ENCODE measurements at regions not wholly inside any gene's neighbourhood (a gene's known extent, or its start where the extent isn't known, plus 50 kb on each side); places are given as distances from the start of the nearest gene placed in this dataset.

DNA sequence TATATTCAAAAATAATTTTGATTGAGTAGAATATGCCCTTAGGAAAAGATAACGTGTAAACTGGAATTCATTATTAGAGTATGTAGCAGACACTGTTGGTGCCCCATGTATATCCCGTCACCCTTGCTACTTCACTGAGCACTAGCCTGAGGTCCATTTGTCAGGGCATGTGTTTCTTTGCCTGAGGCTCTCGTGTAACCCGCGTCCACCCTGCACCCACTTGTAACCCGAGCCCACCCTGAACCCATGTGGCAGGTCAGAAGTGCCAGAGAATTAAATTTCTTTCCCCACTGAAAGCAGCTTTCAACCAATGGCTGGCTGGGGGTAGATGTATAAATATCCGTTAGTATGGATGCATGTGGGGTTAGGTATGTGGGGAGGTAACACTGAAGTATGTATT is 474.2 kb upstream of the ZNF385D start:
- DNase-seq (ENCODE audit: low spot score): no peak

DNA sequence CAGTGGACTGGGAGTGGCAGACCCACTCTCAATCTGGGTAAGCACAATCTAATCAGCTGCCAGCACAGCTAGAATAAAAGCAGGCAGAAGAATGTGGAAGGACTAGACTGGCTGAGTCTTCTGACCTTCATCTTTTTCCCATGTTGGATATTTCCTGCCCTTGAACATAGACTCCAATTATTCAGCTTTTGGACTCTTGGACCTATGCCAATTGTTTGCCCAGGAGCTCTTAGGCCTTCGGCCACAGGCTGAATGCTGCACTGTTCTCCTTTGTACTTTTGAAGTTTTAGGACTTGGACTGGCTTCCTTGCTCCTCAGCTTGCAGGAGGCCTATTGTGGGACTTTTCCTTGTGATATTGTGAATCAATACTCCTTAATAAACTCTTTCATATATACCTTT is 477.7 kb upstream of the ZNF385D start:
- no peak for DNase-seq (ENCODE audit: low spot score)

DNA sequence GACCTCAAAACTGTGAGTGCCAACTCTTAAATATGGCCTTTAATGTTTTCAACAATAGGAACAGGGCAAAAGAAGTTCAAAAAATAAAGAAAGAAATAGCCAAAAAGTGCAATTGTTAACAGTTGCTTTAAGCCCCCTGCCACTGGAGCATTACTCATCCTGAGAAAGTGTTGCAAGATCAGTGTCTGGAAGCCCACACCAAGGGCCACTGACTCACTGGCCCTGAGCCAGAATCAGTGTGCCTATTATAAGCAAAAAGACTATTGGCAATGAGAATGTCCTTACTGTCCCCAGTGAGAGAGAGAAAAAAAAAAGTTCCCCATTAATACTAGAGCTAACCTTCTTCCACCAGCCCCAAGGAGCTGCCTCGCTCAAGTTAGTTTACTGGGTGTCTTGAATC is 480.1 kb upstream of the ZNF385D start:
- DNase-seq (ENCODE audit: low spot score): no peak

DNA sequence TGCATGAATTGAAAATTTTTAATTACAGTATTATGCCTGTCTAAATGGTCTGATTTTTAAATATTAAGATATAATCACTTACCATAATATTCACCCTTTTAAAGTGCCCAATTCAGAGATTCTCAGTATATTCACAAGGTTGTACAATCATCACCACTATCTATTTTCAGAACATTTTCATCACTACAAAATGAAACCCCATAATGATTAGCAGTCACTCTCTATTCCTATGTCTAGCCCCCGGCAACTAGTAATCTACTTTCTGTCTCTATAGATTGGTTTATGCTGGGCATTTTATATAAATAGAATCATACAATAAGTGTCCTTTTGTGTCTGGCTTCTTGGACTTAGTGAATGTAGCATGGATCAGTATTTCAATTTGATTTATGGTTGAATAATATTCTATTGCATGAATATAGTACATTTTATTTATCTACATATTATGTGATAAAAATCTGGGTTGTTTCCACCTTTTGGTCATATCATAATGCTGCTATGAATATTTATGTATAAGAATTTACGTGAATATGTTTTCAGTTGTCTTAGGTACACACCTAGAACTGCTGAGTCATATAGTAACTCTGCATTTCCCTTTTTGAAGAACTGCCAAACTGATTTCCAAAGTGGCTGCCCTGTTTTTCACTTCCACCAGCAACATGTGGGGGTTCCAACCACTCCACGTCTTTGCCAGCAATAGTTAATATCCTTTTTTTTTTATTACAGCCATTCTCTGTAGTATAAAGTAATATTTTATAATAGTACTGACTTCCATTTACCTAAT is 485.7 kb upstream of the ZNF385D start:
- DNase-seq (ENCODE audit: low spot score): no peak

DNA sequence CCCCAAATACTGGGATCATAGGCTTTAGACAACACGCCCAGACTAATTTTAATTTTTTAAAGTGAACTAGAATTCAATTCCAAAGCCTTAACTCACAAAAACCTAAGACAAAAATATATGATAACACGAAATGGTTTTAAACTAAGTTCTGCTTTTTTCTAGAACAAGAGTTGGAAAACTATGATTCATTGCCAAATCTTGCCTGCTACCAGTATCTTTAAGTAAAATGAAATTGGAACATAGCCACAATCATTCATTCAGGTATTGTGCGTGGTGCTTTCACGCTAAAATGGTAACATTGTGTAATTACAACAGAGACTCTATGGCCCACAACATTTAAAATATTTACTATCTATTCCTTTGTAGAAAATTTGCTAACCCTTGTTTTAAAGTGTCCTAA is 488.0 kb upstream of the ZNF385D start:
- no peak for DNase-seq (ENCODE audit: low spot score)

DNA sequence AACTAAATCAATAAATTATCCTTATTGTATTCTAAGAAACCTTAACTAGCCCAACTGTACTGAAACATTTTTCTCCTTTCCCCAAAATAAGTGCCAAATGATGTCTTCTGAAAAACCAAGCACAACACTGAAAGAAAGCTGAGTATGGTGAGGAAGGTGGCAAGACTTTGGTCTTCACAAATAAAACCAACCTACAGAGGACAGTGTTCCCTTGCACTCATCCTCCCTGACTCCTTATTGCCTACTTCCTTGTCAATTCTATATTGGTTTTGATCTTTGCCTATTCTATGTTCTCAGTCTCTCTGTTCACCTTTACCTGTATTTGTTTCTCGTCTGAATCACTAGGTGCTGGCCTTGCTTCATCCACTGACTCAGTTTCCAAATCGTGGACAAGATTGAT is 490.1 kb upstream of the ZNF385D start:
- no peak for DNase-seq (ENCODE audit: low spot score)

DNA sequence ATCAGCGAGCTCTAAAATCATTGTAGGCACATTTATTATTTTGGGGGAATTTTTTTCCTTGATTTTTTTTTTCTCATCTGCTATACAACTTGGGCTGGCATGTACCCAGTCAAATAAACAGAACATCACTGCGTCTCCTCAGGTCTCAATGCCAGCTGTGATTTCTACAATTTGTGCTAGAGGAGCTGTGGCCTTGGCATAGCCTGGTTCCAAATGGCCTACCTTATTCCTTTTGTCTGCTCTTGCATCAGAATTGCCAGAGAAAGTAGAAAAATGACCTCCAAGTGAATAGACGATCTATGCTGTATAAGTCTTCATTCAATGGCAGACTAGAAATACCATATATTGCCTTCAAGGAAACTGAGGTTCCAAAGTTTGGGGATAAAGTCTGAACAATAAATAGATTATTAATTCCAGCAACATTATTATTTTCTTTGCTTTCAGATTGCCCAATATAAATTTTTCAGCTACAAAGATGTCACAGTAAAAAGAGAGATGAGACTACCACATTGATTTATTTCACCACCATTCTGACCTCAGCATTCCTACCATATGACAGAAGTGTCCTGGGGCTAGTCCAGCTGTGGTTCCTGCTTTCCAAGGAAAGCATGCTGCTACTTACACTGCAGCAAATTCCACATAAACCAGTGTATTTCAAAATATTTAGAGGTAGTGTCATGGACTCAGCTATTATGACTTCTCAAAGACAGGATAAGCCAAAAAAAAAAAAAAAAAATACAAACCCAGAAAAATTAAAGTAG is 493.9 kb upstream of the ZNF385D start:
- DNase-seq (ENCODE audit: low spot score): peak; percentile 74

DNA sequence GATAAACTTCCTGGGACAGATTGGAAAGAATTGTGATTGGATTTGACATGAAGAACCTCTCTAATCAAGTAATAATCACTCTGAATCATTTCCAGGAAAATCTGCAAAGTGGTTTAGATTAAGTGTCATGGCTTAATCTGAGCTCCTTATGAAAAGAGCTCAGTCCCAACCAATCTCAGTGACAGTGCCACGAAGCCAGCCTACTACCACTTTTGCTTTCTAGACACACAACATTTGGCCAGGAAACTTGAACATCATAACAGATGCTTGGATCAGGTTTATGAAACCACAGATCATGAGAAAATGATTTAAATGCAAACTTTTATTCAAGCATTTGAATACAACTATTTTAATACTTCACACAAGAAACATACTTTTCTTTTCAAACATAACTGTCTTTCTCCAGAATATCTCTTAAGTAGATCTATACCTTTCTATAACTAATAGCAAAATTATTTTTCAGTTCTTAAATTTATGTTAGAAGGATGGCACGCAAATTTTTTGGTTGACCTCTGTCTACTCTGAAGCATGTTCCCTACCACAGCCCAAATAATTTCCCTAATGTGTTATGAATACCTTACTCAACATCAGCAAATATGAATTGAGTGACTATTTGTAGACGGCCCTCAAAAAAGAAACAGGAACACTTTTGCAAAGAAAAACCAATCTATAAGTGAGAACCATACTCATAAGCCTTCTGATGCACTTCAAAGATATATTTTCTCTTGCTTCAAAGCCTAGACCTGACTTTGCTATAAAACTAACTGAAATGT is 495.0 kb upstream of the ZNF385D start:
- no peak for DNase-seq (ENCODE audit: low spot score)

DNA sequence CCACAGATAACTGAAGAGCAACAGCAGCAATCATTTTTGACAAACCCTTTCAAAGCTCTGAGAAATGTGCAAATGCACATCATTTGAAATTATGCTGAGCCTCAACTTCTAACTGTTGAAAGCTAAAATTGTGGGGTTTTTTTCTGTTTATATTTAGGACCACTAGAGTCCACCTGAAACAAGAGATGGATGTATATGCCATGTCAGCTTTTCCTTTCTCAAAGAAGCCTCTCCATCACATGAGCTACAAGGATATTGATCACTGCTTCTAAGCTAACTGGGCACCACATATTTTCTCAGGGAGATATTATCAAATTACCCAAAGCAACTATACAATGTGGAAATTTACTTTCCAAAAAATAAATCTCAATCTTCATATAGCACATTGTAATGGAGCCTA is 498.6 kb upstream of the ZNF385D start:
- no peak for DNase-seq (ENCODE audit: low spot score)

DNA sequence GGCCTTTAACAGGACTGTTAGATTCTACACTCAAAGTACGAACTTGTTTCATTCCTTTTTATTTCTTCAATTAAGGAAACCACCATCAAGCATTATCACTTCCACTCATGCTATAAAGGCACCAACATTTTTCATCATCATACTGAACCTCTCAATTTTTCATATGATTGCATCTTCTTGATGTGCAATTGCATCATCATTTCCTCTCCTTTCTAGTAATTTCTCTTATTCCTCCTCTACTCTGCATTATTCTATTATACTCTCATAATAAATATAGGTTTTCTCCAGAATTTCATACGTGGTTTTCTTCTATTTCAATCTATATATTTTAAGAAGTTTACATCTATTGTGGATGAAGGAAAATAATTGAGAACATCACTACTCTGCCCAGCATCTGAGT is 506.2 kb upstream of the ZNF385D start:
- DNase-seq (ENCODE audit: low spot score): no peak

DNA sequence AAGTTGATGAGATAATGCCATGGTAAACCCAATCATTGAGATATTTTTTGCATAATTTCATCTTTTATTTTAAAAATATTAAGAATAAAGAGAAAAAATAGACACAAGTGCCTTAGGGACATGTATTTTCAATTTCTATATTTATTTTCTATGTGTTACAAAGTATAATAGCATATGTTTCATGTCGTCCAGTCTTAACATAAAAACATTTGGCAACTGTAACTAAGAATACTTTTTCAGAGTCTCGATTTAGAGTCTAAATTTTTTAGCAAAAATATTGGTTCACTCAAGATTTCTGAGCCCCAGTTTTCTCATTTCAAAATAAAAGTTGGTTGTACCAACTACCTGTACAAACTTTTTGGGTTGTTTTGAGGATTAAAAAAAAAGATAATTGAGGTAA is 511.4 kb upstream of the ZNF385D start:
- no peak for DNase-seq (ENCODE audit: low spot score)

DNA sequence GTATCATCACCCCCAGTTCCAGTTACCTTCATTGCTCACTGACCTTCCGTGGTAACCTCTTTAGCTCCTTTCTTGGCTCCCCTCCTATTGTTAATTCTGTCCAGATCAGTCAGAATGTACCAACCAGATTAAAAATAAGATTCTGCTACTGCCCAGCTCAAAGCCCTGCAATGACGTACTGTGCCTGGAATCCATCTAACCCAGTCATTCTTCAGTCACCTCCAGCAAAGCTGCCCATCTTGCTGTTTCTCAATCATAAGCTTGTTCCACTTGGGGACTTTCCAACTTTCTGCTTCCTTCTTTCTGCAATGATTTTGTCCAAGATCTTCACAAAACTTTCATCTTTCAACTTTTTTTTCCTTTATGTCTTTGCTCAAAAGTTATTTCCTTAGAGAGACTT is 512.0 kb upstream of the ZNF385D start:
- peak; percentile 65 for DNase-seq (ENCODE audit: low spot score)

DNA sequence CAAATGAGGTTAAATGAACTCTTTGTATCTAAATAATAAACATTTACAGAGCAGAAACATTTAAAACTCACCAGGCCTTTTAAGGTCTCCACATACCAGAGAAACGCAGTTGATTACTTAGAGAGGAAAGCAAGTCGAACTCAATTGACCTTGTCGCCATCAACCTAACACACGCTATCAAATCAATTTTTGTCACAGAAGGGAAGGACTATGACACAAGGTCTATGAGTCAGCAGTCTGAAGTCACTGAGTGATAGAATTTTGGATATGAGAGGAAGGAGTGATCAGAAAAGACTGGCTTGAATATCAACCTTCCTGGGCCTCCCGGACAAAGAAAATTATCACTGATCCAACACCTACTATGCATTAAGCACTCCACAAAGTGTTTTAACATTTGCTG is 514.4 kb upstream of the ZNF385D start:
- no peak for DNase-seq (ENCODE audit: low spot score)

DNA sequence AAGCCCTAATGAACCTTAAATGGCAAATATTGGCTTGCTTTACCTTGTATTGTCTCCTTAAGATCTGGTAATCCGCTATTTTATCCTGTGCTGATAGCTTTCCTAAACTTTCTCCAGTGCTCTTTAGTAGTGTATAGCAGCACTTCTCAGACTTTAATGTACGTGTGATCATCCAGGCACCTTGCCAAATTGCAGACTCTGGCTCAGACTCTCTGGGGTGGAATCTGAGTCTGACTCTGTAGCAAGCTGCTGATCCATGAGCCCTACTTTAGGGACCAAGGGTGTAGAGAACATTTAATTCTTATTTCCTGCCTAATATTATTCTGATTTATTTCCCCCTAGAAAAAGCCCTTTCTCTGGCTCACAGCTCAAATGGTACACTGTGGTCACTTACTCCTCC is 518.8 kb upstream of the ZNF385D start:
- DNase-seq (ENCODE audit: low spot score): peak; percentile 1

DNA sequence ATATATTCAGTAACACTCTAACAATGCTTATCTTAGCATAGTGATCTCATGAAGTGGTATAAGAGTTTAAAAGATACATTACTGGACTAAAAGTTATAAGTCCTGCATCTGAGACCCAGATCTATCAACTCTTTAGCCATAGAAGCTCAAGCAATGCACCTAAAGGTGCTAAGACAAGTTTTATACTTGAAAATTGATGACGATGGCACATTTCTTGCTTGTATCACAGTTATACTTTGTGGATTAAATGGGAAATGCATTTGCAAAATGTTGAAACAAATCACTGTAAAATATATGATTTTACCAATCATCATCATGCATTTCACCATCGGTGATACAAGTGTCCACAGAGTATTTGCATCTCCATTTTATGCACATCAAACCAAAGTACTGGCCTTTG is 525.3 kb upstream of the ZNF385D start:
- no peak for DNase-seq (ENCODE audit: low spot score)

DNA sequence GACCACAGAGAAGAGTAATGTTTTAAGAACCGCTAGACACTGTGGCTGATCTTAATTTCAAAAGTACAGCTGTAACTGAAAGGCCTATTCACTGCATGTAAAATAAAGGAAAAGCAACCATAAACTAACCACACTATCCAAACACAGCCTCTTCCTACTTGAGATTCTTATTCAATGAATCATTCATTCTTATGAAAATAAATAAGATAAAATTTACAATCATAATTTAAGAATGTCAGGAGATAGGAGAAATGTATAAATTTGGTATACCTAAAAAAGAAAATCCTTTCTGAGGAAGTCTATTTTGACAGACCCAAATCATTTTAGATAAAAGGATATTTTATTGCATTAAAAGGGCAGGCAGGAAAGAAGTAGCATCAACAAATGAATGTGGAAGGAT is 533.5 kb upstream of the ZNF385D start:
- peak; percentile 11 for DNase-seq (ENCODE audit: low spot score)

DNA sequence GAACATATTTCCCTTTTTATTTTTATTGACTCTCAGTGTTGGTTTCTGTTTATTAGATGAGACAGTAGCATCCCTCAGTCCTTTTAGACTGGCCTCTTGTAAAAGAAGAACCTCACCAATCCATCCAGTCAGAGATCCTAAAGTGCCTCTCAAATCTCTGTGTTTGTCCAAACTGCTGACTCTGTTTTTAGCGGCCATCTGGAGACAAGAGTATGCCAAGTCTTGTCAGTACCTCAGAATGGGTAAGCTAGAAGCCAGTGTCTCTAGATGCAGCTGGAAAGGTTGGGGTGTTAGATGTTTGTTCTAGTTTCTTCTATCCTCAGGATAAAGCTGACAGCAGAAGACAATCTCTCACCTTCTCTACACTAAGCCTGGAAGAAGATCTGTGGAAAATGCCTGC is 537.7 kb upstream of the ZNF385D start:
- no peak for DNase-seq (ENCODE audit: low spot score)

DNA sequence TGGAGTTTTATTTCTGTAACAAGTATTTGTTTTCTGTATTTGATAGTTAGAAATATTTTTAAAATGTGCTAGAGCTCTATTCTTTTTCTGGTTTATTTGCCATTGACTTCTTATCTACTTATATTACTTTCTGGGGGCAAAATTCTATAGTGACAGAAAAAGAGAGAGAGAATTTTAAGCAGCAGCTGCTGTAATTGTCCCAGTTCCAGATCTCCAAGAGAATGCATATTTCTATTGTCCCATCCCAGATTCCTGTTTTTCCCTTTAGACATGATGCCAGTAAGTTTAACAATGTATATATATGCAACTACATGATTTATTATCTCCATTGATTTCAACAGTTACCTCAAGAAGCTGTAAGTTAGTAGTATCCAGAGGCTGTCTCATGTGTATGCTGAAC is 541.7 kb upstream of the ZNF385D start:
- DNase-seq (ENCODE audit: low spot score): no peak

DNA sequence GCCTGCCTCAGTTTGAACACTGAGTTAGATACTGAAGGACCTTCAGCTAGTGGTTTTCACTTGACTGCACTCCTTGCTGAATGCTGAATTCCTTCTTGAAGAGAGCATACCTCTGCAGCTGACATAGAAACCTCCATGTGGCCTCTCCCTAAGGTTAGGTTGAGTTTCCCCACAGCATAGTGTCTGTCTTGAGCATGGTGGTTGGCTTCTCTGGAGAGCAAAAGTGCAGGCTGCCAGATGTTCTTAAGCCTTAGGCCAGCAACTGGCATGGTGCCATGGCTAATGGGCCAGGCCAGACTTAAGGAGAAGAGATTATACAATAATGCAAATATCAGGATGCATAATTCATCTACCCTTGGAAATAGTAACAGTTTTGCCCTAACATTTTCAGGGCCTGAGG is 545.6 kb upstream of the ZNF385D start:
- DNase-seq (ENCODE audit: low spot score): no peak

DNA sequence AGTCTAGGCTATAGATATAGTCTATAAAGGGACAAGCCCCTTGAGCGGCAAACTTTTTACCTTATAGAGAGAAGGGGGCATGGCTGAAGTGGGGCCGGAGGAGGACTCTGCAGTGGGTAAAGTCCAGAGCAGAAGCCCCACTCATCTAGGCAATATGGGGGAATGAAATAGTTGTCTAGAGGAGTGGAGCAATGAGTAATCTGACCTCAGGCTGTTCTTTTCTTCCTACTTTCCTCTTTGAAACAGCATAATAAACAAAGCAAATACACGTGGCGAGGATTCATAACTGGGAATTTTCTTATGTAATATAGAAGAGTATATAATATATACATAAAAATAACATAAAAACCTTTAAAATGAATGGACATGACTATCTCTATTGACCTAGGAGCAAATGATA is 546.4 kb upstream of the ZNF385D start:
- no peak for DNase-seq (ENCODE audit: low spot score)

DNA sequence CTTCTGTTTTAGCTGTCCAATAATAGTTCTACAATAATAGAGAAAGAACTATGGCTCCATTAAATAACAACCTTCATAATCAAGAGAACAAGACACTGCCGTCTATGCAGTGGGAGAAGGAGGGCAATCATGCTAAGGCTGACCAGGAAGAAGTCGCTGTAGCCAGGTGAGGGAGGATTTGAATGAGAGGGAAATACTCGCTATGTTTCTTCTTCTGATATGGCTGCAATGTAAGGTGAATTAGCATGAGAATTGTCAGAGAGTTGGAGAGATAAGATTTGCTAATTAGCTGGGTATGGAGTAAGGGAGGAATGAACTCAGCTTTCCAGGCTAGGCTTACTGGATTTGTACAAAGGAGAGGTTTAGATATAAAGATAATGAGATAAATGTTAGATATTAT is 555.4 kb upstream of the ZNF385D start:
- no peak for DNase-seq (ENCODE audit: low spot score)

DNA sequence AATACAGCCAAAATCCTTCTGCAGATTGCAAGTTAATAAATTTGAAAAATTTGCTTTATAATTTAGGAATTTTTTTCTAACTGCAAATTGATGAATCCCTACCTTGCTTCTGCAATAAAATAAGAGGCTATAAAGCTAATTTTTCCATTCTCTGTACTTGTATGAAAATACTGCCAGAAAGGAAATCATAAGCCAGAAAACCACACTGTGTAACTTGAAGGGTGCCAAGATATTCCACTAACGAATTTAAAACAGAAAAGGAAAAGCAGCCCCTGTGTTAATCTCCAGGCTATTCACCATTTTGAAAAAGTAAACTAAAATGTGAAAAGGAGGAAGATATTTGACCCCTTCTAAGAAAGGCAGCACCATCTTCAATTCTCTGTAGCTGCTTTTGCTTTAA is 557.9 kb upstream of the ZNF385D start:
- DNase-seq (ENCODE audit: low spot score): no peak

DNA sequence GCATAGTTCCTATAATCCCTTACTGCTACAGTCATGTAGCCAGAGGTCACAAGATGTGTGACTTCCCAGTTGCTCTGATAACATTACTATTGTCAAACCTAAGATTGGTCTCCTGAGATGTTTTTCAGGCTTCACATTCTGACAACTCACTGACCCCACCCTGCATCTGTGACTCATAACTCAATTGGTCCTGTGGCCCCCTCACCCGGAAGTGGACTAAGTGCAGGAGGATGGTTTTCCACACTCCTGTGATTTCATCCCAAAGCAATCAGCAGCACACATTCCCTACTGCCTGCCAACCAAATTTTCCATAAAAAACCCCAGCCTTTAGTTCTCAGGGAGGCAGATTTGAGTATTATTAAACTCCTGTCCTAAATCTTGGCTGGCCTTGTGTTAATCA is 564.9 kb upstream of the ZNF385D start:
- DNase-seq (ENCODE audit: low spot score): no peak

All from kidney tubule cell (primary cell).